ENCODE measurements at regions not wholly inside any gene's neighbourhood (a gene's known extent, or its start where the extent isn't known, plus 50 kb on each side); places are given as distances from the start of the nearest gene placed in this dataset.

- TF ChIP-seq CTCF (IDR thresholded peaks at IDR 0.05; ENCODE audit: low read depth, low read length) (no peak), EZH2phosphoT487 (IDR thresholded peaks at IDR 0.05; ENCODE audit: low read depth) (no peak)
These were observed 210.7 kb upstream of the STEAP1 start for GRCh38 chr7:89943525-89944050.

Data from OCI-LY3 (cell line).